ENCODE measurements at regions not wholly inside any gene's neighbourhood (a gene's known extent, or its start where the extent isn't known, plus 50 kb on each side); places are given as distances from the start of the nearest gene placed in this dataset.

DNA sequence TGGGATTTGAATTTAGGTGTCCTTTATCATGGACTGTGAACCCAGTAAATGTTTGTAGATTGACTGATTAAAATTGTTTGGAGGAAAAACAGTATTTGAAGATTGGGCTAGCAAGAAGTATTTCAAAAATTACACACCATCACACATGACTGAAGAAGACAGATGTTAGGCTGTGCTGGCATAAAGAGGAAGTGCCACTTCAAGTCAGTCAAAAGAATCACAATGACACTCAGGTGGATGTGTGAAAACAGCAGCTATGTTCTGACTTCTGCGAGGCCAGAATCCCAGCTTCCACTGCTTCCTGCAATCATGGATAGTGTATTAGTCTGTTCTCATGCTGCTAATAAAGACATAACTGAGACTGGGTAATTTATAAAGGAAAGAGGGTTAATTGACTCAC is 393.3 kb downstream of the DMRT2 start:
- TF ChIP-seq CTCF (conservative IDR thresholded peaks at IDR 0.05 in 1 of 2, IDR thresholded peaks at IDR 0.05 in 1 of 2; ENCODE audit: extremely low read depth in 1 of 2, insufficient read depth in 1 of 2, low read depth in 1 of 2, low read length in 2 of 2) = no peak
- no peak for TF ChIP-seq EZH2 (IDR thresholded peaks at IDR 0.05; ENCODE audit: borderline replicate concordance, low read length)

All from mammary epithelial cell (primary cell).